SJSA1 (cell line): ENCODE measurements at regions not wholly inside any gene's neighbourhood (a gene's known extent, or its start where the extent isn't known, plus 50 kb on each side); places are given as distances from the start of the nearest gene placed in this dataset.
"Not testable (repeated sequence)": the region's sequence is repeated elsewhere in the genome, so short reads cannot be mapped to it uniquely, and the experiment has no call there.

Experiments used
- DNase-seq, 2 experiments: peaks; one replicate each; pipeline ENCODE4 v3.0.0-alpha.2; 2015 to 2020; ENCODE audit warnings: low spot score in 2 of 2, low read depth in 1 of 2
- H3K27ac ChIP-seq: fragments of 250-450 bp; sonication (Bioruptor Pico); 2 replicates; pipeline ENCODE4 v1.5.1; 2020; ENCODE audit warnings: mild to moderate bottlenecking, moderate library complexity
- H3K27me3 ChIP-seq: fragments of 250-450 bp; sonication (Bioruptor Pico); replicated peaks from 2 replicates; pipeline ENCODE4 v1.5.1; 2020; ENCODE audit warnings: mild to moderate bottlenecking, moderate library complexity
- H3K36me3 ChIP-seq: fragments of 250-450 bp; sonication (Bioruptor Pico); 2 replicates; pipeline ENCODE4 v1.5.1; 2020; ENCODE audit warnings: mild to moderate bottlenecking
- H3K4me1 ChIP-seq: fragments of 250-450 bp; sonication (Bioruptor Pico); replicated peaks from 2 replicates; pipeline ENCODE4 v1.6.1; 2021; ENCODE audit warnings: mild to moderate bottlenecking
- H3K4me3 ChIP-seq: fragments of 250-450 bp; sonication (Bioruptor Pico); 2 replicates; pipeline ENCODE4 v1.5.1; 2020; ENCODE audit warnings: mild to moderate bottlenecking
- H3K9me3 ChIP-seq: fragments of 250-450 bp; sonication (Bioruptor Pico); replicated peaks from 2 replicates; pipeline ENCODE4 v1.5.1; 2020; ENCODE audit warnings: mild to moderate bottlenecking

DNA sequence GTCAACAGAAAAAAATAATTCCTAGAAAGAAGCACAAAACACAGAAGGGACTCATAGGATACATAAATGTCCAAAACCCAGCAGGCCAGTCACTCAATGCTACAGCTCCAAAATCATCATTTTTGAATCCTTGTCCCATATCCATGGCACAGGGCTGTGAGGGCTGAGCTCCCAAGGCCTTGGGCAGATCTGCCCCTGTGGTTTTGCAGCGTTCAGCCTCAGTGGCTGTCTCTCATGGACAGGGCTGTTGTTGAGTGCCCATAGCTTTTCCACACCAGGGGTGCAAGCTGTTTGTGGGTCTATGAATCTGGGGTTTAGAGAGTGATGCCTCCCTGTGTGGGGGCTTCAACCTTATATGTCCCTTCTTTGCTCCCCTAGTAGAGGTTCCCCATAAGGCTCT, 243.2 kb downstream of the CWH43 start:
- not testable (repeated sequence) for H3K9me3 ChIP-seq, DNase-seq, H3K27ac ChIP-seq, H3K27me3 ChIP-seq, H3K4me3 ChIP-seq, H3K4me1 ChIP-seq, H3K36me3 ChIP-seq

DNA sequence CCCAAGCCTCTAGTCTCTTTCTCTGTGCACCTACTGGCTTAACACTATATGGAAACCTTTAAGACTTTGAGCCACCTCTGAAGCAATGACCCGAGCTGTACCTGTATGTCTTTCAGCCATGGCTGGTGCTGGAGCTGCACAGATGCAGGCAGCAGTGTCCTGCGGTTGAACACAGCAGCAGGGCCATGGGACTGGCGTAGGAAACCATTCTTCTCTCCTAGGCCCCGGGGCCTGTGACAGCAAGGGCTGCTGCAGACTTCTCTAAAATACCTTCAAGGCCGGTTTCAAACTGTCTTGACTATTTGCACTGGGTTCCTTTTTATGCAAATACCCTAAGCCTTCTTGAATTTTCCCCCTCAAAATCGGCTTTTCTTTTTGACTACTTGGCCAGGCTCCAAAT, 243.6 kb downstream of the CWH43 start:
- not testable (repeated sequence) for H3K27me3 ChIP-seq, H3K4me1 ChIP-seq, H3K27ac ChIP-seq, H3K36me3 ChIP-seq, DNase-seq, H3K9me3 ChIP-seq, H3K4me3 ChIP-seq

DNA sequence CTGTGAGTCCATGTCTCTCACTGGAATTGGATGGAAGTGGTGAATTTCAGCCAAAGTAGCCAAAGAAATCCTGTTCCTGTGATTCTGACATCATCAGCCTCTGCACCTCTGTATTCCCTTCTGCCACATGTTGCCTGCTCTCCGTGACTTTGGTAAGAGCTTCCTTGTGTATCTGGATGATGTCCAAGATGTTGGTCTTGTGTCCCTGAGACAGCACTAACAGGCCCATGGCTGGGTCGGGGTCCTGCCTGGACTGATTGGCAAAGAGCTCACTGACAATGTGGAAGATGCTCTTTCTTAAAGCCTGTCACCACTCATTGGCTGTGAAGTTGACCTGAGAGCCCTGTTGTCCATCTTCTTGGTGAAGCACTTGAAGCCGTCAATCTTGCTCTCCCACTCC, 247.3 kb downstream of the CWH43 start:
- not testable (repeated sequence) for H3K36me3 ChIP-seq, H3K4me1 ChIP-seq, H3K9me3 ChIP-seq, H3K27ac ChIP-seq, H3K27me3 ChIP-seq, DNase-seq, H3K4me3 ChIP-seq

DNA sequence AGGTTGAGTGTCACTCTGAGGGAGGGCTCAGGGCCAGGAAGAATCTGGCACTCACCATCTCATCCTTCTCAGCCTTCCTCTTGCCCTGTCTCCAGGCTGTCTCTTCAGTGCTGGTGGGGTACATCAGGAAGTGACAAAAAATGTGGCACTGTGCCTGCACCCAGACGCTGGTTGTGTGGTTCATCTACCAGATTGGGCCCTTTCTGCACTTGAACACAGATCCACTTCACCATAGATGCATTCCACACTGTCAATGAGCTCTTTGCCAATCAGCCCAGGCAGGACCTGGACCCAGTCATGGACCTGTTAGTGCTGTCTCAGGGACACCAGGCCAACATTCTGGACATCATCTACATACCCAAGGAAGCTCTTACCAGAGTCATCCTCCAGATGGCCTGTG, 247.7 kb downstream of the CWH43 start:
- H3K27ac ChIP-seq, H3K9me3 ChIP-seq, H3K4me3 ChIP-seq, H3K4me1 ChIP-seq, H3K27me3 ChIP-seq, DNase-seq, H3K36me3 ChIP-seq: not testable (repeated sequence)

DNA sequence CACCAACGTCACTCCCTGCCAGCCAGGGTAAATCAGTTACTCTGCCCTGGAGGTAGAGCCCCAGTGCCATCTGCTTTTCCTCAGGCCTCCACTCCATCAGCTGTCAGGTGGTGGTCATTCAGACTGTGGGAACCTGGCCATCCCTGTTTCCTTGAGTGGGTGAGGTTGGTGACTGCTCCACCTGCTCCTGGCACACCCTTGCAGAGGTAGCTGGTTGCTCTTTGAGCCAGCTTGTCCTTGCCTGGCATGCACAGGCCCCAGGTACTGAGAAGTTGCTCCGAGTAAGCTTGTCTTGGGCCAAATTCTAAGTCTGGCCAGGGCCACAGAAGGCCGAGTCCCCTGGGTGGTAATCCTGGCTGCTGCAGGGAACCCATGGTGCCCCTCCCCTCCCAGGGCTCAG, 248.3 kb downstream of the CWH43 start:
- not testable (repeated sequence) for H3K4me3 ChIP-seq, H3K9me3 ChIP-seq, H3K27me3 ChIP-seq, DNase-seq, H3K4me1 ChIP-seq, H3K36me3 ChIP-seq, H3K27ac ChIP-seq

DNA sequence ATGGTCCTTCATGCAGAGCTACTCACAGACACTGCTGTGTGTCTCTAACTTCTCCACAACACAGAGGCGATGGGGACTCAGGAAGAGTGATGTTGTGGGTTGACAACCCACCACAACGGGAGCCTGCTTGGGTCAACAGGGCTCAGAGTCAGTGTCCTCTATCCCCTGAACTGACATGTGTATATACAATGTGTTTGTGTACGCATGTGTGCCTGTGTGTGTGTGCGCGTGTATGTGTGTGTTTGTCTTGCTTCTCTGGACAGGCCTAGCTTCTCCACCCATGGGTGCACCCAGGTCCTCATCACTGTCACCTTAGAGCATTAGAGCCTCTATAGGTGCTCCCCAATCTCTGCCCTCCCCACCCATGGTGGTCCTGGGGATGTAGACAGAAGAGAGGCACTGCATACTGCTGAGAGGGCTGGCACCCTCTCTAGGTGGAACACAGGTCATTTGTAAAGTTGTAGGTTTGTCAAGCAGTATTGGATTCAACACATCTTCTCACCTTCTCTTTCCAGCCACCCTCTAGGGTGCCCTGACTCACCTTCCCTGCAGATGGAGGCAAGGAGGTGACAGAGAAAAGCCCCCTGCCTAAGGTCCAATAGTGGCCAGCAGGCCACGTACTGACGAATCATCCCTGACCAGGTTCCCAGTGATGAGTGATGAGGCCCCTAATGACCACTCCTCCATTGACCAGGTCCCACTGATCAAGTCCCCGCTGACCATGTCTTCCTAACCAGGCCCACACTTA, 249.5 kb downstream of the CWH43 start:
- H3K27me3 ChIP-seq, H3K4me1 ChIP-seq, H3K36me3 ChIP-seq, H3K9me3 ChIP-seq, H3K4me3 ChIP-seq, DNase-seq, H3K27ac ChIP-seq: not testable (repeated sequence)

DNA sequence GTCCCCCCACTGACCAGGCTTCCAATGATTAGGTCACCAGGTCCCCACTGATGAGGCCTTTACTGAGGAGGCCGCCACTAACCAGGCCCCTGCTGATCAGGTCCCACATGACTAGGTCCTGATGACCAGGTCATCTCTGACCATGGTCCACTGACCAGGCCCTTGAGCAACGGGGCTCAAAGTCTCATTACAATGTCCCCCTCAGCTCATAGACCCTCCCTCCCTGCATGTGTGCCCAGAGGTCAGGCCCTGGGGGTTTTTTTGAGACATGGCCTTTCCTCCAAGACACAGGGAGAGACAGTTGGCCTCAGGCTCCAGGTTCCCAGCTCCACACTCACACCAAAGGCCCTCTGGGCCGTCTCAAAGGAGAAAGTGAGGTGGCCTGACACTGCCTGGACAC, 250.4 kb downstream of the CWH43 start:
- H3K36me3 ChIP-seq, H3K27ac ChIP-seq, H3K9me3 ChIP-seq, DNase-seq, H3K27me3 ChIP-seq, H3K4me3 ChIP-seq, H3K4me1 ChIP-seq: not testable (repeated sequence)

DNA sequence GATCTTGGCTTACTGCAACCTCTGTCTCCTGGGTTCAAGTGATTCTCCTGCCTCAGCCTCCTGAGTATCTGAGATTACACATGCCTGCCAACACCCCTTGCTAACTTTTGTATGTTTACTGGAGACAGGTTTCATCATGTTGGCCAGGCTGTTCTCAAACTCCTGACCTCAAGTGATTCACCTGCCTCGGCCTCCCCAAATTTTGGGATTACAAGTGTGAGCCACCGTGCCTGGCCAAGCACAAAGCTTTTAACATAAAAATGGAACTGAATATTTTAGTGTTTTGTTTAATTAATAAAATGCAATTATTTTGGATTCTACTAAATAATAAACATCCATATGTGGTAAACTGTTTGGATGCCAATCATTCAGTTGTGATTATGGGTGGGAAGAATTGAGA, 255.2 kb downstream of the CWH43 start:
- not testable (repeated sequence) for H3K27ac ChIP-seq, DNase-seq, H3K4me3 ChIP-seq, H3K27me3 ChIP-seq, H3K9me3 ChIP-seq, H3K4me1 ChIP-seq, H3K36me3 ChIP-seq

DNA sequence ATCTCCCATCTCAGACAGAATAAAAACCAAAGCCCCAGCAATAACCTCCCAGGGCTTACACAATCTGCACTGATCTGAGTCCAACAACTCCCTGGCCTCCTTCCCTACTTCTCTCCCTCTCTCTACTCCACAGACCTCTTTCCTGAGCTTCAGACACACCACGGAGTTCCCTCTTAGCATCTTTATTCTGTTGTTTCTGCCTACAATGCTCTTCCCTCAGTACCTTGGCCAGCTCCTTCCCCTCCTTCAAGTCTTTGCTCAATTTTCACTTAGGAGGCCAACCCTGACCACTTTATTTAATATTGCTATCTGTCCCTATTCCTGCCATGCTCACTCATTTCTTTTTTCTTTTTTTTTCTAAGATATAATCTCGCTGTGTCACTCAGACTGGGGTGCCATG, 276.7 kb downstream of the CWH43 start:
- H3K36me3 ChIP-seq, H3K27ac ChIP-seq, H3K4me1 ChIP-seq, H3K9me3 ChIP-seq, H3K4me3 ChIP-seq, DNase-seq, H3K27me3 ChIP-seq: not testable (repeated sequence)

DNA sequence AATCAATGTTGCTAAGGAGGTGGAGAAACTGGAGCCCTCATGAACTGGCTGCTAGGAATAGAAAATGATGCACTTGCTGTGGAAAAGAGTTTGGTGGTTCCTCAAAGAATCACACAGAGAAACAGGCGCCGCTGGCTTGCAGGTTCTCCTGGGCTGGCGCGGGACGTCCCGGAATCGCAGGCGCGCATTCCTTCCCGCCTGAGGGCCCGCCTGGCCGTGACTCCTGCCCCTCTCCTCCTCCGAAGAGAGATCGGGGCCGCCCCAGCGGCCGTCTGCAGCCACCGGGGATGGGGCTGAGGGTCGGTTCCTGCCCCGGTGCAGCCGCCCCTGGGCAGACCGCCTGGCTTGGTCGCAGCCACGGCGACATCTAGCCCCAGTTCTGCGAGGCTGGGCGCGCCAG, 284.4 kb downstream of the CWH43 start:
- not testable (repeated sequence) for H3K36me3 ChIP-seq, H3K27me3 ChIP-seq, H3K27ac ChIP-seq, DNase-seq, H3K4me1 ChIP-seq, H3K4me3 ChIP-seq, H3K9me3 ChIP-seq

DNA sequence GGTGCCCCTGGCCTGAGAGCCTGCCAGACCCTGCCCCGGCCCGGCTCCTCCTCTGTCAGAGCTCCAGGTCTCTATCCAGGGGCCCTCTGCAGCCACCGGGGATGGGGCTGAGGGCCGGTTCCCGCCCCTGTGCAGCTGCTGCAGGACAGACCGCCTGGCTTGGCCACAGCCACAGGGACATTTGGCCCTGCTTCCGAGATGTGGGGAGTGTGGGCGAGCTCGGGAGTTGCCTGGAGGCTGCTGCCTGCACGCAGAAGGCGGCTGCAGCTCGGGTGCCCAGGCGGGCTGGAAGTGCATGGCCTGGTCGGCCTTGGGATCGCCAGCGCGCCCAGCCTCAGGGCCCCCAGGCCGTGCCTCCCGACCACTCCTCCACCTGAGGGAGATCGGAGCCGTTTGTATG, 284.8 kb downstream of the CWH43 start:
- not testable (repeated sequence) for DNase-seq, H3K27ac ChIP-seq, H3K36me3 ChIP-seq, H3K27me3 ChIP-seq, H3K4me3 ChIP-seq, H3K4me1 ChIP-seq, H3K9me3 ChIP-seq

DNA sequence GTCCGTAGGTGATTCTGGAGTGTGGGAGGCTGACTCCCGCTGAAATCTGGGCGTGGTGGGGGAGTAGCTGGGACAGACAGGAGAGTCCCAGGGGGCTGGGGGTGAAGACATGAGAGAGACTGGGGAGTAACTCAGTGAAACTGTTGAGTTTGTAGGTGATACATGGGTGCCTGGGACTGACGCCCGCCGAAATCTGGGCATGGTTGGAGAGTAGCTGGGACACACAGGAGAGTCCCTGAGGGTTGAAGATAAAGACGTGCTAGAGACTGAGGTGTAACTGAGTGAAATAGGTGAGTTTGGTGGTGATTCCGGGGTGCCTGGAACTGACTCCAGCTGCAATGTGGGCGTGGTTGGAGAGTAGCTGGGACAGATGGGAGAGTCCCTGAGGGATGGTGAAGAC, 299.8 kb downstream of the CWH43 start:
- not testable (repeated sequence) for H3K4me3 ChIP-seq, DNase-seq, H3K4me1 ChIP-seq, H3K36me3 ChIP-seq, H3K27me3 ChIP-seq, H3K27ac ChIP-seq, H3K9me3 ChIP-seq

DNA sequence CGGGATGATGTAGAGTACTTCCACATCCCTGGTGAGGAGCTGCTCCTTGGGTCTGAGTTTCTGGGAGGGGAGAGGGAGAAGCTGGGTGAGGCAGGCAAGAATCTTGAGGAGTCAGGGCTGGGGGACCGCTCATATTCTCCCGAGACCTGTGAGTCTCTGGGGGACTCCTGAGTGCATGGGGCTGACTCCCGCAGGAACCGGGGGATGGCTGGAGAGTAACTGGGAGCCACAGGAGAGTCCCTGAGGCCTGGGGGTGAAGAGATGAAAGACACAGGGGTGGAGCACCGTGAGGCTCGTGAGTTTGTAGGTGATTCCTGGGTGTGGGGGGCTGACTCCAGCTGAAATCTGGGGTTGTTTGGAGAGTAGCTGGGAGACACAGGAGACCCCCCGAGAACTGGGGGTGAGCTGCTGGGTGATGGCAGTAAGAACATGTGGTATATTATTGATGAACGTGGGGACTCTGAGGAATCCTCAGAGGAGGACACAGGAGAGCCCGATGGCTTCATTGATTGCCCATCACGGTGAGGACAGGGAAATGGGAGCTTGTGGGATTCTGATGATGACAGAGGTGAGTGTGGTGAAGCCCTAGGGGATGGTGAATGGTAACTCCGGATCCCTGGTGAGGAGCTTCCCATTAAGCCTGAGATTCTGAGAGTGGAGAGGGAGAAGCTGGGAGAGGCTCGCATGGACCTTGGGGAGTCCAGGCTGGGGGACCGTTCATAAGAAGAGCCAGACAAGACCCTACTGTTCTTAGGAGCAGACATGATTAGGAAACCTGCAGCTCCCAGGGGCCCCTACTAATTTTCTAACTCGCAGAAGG, 301.1 kb downstream of the CWH43 start:
- not testable (repeated sequence) for H3K27ac ChIP-seq, H3K4me1 ChIP-seq, H3K36me3 ChIP-seq, H3K27me3 ChIP-seq, H3K9me3 ChIP-seq, H3K4me3 ChIP-seq
- DNase-seq, result peak in 1 of 2 experiments; percentile 46

DNA sequence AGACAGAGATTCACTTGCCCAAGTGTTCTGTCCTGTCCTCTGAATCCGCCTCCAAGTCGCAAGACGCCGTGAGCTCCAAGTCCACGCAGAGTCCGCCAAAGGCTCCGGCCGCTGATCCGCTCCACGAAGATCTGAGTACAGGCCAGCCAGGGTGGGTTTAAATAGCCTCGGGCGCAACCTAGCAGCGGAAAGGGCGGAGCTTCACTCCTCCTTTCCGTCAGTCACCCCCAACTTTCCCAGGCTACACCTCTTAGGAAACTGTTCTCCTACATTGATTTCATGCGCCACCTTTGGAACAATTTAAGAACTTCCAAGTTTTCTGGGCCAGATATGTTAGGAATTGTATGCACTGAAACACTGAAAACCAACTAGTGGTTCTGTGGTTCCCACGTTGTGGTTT, 301.8 kb downstream of the CWH43 start:
- peak; percentile 0 to 51 for DNase-seq
- not testable (repeated sequence) for H3K27ac ChIP-seq, H3K36me3 ChIP-seq, H3K4me3 ChIP-seq, H3K4me1 ChIP-seq, H3K9me3 ChIP-seq, H3K27me3 ChIP-seq

DNA sequence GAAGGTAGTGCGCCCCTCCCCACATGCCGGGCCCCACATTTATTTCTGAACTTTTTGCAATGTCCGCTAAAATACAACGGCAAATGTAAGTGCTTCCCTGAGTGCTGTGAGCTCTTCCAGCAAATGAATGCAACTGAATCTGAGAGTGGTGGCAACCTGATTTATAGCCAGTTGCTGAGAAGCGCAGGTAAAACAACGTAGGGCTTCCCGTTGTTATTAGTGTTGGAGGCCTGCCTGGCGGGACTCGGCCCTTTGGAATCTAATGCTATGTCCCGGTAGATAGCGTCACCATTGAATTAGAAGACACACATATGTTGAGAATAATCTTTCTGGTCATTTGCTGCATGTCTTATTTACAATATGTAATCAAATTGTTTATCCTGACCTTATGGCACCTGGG, 302.7 kb downstream of the CWH43 start:
- H3K27me3 ChIP-seq, H3K4me3 ChIP-seq, H3K27ac ChIP-seq, H3K9me3 ChIP-seq, H3K4me1 ChIP-seq, H3K36me3 ChIP-seq: not testable (repeated sequence)
- peak in 1 of 2 experiments; percentile 43 for DNase-seq
